HG03439 (cell line): ENCODE measurements at regions not wholly inside any gene's neighbourhood (a gene's known extent, or its start where the extent isn't known, plus 50 kb on each side); places are given as distances from the start of the nearest gene placed in this dataset.

Experiments
- ATAC-seq: cut with Tn5 transposase; IDR thresholded peaks from one replicate; pipeline ENCODE4 v1.9.1; 2021; ENCODE audit warnings: mild to moderate bottlenecking, moderate library complexity; ENCODE audit not compliant: unreplicated experiment

DNA sequence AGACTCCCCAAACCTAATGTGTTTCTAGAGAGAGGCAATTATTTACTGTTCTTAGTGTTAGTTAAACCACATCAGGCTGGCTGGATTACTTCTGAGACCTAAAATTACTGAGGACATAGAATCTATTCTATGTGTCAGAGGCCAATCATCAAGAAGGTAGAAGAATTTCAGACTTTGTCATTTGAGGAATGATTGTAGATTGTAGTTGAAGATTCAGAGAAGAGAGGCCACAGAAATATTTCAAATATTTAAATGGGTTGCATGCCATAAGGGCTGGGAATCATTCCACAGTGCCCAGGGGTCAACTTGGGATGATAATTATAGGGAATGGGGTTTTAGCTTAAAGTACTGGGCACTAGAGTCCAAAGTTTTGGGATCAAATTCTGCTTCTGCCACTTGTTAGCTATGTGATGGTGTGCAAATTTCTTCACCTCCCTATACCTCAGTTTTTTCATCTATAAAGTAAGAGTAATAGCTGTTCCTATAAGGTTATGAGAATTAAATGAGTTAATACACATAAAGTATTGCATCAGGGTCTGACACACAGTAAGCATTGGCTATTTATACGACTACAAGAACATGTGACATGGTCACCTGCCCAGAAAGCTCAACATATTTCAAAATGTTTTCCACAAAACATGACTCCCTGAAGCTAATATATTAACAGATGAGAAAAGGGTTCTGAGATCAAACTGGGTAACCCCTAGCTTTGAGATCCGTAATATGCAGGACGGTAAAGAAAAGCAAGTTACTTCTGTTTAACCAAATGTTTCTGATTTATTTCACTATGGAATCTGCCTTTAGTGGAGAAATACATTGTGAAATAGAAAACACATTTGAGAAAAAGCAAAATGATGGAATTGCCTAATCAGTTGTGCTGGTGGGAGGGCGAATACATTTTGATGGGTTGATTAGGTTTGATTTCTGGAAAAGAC lies 69.7 kb upstream of the SPAG17 start:
- ATAC-seq = no peak

DNA sequence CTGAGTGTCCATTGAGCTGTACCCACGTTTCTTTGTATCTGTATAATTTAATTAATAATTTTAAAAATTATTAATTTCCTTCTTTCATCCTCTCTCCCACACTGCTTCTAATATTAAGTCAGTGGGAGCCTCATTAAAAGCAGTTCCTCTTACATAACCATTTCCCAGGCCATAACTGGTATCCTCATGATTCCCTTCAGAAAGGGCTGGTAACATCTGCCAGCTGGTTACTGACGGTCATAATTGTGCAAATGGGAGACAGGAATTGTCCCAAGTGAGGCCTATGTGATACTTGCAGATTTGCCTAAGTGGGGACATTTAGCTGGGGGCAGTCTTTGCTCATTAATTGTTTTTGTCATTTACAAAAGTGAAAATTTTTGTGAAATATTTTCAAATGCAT lies 69.0 kb upstream of the SPAG17 start:
- no peak for ATAC-seq

DNA sequence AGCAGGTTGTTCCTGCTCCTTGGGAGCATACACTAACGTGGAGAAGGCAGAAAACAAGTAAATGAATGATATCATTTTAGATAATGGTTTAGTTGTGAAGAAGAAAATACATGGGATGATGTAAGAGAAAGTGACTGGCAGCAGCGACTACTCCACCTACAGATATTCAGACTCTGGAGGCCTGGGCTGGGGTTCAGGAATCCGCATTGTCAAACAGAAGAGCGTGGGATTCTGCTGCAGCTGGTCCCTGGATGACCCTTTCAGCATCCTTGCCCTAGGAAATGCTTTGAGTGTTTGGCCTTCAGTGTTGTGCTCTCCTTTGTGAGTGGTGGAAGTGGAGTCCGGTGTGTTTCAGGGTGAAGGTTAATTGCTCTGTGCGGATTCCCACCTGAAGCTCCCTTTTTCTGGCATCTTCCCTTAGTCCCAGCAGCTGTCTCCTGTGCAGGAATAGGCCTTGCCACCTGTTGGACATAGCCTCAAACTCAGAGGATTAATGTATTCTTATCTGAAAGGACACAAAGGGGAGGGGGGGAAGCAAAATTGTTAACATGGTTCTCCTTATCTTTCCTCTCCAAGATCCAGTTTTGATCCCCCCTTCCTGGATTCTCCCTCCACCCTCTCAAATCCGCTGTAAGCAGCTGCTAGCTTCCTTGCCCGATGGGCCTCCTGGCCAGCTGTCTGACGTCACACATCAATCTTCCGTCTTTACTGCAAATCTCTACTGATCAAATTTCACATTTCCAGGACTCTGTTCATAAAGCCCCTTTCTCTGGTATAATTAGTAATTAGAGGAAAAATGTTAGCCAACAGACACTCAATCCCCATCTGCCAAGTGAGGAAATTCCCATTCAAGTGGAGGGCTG lies 68.3 kb upstream of the SPAG17 start:
- ATAC-seq = no peak

- ATAC-seq = no peak
Measured at GRCh38 chr1:118252624-118253023, 67.6 kb upstream of the SPAG17 start.

- ATAC-seq = no peak
Measured at GRCh38 chr1:118250232-118250631, 65.2 kb upstream of the SPAG17 start.

- ATAC-seq = no peak
Measured at GRCh38 chr1:118249641-118250040, 64.6 kb upstream of the SPAG17 start.

- ATAC-seq = no peak
Measured at GRCh38 chr1:118247593-118247992, 62.6 kb upstream of the SPAG17 start.

DNA sequence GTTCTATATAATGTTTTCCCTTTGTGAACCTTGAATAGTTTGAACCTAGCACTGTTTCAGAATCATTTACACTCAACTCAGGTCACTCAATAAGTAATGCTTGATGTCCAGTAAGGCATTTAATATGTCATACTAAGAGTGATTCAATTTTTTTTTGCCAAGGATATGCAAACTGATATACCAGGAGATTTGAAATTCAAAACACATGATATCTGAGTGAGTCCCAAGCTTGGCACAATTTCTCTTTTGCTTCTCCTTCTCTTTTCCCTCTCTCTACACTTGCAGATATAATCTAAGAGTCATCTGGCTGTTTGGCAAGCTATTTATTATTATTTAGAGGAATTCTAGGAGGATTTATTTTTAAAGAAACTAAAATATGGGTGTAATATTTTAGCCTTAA lies 61.6 kb upstream of the SPAG17 start:
- ATAC-seq = no peak

DNA sequence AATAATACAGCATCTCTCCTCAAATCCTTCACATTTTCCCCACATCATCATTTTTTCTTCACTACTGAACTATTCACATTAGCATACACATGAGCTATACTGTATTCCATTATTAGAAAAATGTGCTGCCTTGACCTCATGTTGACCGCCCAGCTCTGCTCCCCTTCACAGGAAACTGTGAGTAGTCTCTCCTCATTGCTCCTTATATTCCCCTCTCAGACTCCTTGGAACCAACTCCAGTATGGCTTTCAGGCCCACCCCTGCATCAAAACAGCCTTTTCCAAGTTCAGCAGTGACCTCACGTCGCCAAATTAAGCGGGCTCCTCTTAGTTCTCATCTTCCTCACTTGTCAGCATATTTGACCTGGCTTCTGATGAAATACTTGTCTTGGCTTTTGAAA lies 59.2 kb upstream of the SPAG17 start:
- no peak for ATAC-seq

DNA sequence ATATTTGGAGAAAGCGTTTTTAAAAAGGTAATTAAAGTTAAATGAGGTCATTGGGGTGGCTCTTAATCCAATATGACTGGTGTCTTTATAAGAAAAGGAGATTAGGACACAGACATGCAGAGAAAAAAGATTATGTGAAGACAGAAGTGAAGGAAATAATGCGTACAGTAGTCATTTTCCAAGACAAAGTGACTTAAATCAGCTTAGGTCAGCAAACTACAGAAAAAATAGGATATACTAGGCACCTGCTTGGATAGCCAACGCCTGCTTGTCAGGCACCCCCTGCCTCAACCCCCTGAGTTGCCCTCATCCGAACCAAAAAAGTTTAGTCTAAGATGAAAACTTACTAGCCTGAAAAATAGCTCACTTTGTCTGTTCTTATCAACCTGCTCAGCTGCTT lies 58.2 kb upstream of the SPAG17 start:
- ATAC-seq = no peak
